CD4-positive, alpha-beta T cell treated with Interleukin-12 subunit alpha and Interleukin-12 subunit beta, for 1 hour (primary cell): ENCODE measurements at regions not wholly inside any gene's neighbourhood (a gene's known extent, or its start where the extent isn't known, plus 50 kb on each side); places are given as distances from the start of the nearest gene placed in this dataset.
"Not testable (repeated sequence)": the region's sequence is repeated elsewhere in the genome, so short reads cannot be mapped to it uniquely, and the experiment has no call there.

ENCODE experiments used
- DNase-seq: peaks from one replicate; pipeline ENCODE4 v3.0.0-alpha.2; 2020

- not testable (repeated sequence) for DNase-seq
These were observed 134.5 kb downstream of the NPIPB11 start for GRCh38 chr16:29271721-29272675.

- DNase-seq, result not testable (repeated sequence)
These were observed 135.6 kb downstream of the NPIPB11 start for GRCh38 chr16:29270923-29271322.

GRCh38 chr16:29270033-29270432 lies 136.5 kb downstream of the NPIPB11 start:
- DNase-seq, result not testable (repeated sequence)

GRCh38 chr16:29269192-29269811 lies 137.2 kb downstream of the NPIPB11 start:
- DNase-seq, result not testable (repeated sequence)

GRCh38 chr16:29268785-29269191 lies 137.7 kb downstream of the NPIPB11 start:
- not testable (repeated sequence) for DNase-seq

GRCh38 chr16:29268348-29268747 lies 138.2 kb downstream of the NPIPB11 start:
- DNase-seq, result not testable (repeated sequence)

GRCh38 chr16:29267891-29268290 lies 138.6 kb downstream of the NPIPB11 start:
- DNase-seq, result not testable (repeated sequence)

- not testable (repeated sequence) for DNase-seq
These were observed 139.4 kb downstream of the NPIPB11 start for GRCh38 chr16:29267055-29267619.

- DNase-seq, result not testable (repeated sequence)
These were observed 139.9 kb downstream of the NPIPB11 start for GRCh38 chr16:29266612-29267011.

GRCh38 chr16:29265255-29265853 lies 141.2 kb downstream of the NPIPB11 start:
- DNase-seq, result not testable (repeated sequence)

- not testable (repeated sequence) for DNase-seq
These were observed 142.3 kb downstream of the NPIPB11 start for GRCh38 chr16:29264080-29264837.

GRCh38 chr16:29262725-29263124 lies 143.8 kb downstream of the NPIPB11 start:
- DNase-seq, result not testable (repeated sequence)

GRCh38 chr16:29261427-29262248 lies 144.9 kb downstream of the NPIPB11 start:
- not testable (repeated sequence) for DNase-seq

- DNase-seq, result not testable (repeated sequence)
These were observed 145.7 kb downstream of the NPIPB11 start for GRCh38 chr16:29260683-29261426.

GRCh38 chr16:29259635-29260457 lies 146.7 kb downstream of the NPIPB11 start:
- DNase-seq, result not testable (repeated sequence)

GRCh38 chr16:29258946-29259634 lies 147.4 kb downstream of the NPIPB11 start:
- not testable (repeated sequence) for DNase-seq

- DNase-seq, result not testable (repeated sequence)
These were observed 148.8 kb downstream of the NPIPB11 start for GRCh38 chr16:29257419-29258336.

GRCh38 chr16:29256501-29256981 lies 150.0 kb downstream of the NPIPB11 start:
- no peak for DNase-seq
